GM19035 (cell line): ENCODE measurements at regions not wholly inside any gene's neighbourhood (a gene's known extent, or its start where the extent isn't known, plus 50 kb on each side); places are given as distances from the start of the nearest gene placed in this dataset.
"Not testable (repeated sequence)": the region's sequence is repeated elsewhere in the genome, so short reads cannot be mapped to it uniquely, and the experiment has no call there.

Experiments used
- ATAC-seq: cut with Tn5 transposase; IDR thresholded peaks from one replicate; pipeline ENCODE4 v1.9.1; 2021; ENCODE audit not compliant: unreplicated experiment

DNA sequence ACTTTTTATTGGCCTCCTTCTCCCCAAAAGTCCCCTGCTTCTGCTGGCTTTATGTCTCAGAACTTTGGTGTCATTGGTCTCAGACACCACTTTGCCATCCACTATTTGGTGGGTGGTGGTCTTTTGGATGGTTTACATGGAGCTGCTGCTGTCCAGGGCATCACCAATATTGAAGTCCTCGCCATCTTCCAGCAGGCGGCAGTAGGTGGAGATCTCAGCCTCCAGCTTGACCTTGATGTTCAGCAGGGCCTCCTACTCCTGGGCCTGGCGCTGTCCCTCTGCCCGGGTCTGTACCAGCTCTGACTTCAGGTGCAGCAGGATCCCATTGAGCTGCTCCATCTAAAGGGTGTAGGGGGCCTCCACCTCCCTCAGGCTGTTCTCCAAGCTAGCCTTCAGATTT lies 148.4 kb upstream of the FOXA2 start:
- ATAC-seq = no peak

DNA sequence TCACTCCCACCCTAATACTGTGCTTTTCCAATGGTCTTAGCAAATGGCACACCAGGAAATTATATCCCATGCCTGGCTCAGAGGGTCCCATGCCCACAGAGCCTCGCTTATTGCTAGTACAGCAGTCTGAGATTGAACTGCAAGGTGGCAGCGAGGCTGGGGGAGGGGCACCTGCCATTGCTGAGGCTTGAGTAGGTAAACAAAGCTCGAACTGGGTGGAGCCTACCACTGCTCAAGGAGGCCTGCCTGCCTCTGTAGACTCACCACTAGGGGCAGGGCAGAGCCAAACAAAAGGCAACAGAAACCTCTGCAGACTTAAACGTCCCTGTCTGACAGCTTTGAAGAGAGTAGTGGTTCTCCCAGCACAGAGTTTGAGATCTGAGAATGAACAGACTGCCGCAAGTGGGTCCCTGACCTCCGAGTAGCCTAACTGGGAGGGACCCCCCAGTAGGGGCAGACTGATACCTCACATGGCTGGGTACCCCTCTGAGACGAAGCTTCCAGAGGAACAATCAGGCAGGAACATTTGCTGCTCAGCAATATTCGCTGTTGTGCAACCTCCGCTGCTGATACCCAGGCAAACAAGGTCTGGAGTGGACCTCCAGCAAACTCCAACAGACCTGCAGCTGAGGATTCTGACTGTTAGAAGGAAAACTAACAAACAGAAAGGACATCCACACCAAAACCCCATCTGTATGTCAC lies 150.7 kb upstream of the FOXA2 start:
- ATAC-seq = not testable (repeated sequence)

DNA sequence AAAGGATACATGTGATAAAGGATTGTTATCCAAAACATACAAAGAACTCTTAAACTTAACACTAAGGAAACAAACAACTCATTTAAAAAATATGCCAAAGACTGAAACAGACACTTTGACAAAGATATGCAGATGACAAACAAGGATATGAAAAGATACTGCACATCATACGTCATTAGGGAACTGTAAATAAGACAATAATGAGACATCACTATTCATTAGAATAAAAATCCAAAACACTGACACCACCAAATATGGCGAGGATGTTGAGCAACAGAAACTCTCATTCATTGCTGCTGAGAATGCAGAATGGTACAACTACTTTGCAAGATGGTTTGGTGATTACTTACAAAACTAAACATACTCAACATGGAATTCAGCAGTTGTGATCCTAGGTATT lies 156.5 kb upstream of the FOXA2 start:
- no peak for ATAC-seq

DNA sequence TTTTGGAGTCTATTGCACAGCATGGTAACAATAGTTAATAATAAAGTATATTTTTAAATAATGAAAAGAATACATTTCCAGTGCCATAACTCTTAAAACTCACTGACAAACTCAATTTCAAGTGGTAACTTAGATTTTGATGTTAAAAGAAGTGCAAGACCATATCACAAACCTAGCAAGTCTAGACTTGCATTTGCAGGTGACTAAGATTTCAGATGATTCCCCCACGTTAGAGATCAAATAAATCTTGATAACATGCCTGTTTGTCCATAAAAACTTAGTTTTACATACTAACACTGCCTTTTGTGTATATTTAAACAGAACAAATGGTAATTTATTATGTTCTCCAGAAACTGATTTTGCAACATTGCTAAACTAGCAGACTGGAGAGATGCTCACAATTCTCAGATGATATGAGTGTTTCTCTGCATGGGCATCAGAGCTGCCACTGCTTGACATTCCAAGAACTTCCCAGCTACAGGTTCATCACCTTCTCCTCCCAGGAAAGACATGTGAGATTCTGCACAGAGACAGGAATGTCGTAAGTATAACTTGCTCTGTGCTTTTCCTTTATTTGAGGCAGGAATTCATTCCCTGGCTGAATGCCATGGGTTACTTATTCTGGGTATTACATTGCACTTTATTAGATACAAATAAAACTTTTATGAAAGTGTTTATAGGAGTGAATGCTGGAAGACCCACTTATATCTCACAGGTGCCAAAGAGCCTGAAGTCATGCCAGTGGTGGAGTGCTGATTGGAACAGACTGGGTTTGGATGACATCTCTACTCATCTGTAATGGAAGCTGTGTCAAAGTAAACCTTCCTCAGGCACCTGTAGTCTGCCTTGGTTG lies 160.2 kb upstream of the FOXA2 start:
- ATAC-seq = no peak

DNA sequence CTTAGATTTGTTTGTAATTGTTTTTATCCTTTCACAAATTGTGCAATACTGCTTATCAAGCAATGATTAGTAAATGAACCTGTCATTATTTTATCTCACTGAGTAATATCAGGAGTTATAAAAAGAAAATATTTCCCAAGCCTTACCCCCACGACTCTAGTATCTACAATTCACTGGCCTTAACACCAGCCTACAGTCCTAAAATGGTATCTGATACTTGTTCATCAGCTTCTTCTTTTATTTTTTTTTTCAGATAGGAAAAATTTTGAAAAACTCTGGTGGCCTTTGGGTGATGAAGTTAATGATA lies 160.8 kb upstream of the FOXA2 start:
- ATAC-seq = no peak

DNA sequence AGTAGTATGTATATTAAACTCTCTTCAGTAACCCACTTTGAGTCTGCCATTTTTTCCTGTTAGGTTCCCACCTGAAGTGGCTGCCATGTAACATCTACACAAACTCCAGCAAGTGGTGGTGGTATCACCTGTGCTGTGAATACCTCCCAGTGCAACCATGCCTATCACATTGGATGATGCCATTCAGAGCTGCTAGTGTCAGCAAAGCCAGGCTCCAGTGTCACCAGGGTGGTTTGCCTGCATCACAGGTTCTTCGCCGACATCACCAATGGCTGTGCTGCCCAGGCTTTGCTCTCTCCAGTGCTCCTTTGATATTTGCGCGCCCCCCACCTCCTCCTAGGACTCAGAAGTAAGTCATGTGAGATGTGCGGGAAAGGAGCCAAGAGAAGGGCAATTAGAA lies 162.6 kb upstream of the FOXA2 start:
- ATAC-seq = no peak

DNA sequence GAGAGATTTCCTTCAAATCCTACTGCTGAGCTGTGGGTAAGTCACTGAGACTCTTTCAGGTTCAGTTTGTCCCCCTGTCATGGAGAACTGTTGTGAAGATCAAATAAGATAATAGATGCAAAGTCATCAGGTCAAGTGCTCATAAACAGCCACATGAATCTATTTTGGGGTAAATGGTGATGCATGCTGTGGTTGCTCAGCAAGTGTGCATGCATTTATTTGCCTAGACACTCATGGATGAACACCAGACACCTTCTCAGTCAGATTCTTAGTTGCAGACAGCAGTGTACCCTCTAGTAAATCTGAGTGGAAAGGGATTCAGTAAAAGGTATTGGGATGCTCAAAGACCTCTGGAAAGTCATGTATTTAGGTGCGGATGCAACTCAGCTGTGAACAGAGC lies 168.0 kb upstream of the FOXA2 start:
- no peak for ATAC-seq

DNA sequence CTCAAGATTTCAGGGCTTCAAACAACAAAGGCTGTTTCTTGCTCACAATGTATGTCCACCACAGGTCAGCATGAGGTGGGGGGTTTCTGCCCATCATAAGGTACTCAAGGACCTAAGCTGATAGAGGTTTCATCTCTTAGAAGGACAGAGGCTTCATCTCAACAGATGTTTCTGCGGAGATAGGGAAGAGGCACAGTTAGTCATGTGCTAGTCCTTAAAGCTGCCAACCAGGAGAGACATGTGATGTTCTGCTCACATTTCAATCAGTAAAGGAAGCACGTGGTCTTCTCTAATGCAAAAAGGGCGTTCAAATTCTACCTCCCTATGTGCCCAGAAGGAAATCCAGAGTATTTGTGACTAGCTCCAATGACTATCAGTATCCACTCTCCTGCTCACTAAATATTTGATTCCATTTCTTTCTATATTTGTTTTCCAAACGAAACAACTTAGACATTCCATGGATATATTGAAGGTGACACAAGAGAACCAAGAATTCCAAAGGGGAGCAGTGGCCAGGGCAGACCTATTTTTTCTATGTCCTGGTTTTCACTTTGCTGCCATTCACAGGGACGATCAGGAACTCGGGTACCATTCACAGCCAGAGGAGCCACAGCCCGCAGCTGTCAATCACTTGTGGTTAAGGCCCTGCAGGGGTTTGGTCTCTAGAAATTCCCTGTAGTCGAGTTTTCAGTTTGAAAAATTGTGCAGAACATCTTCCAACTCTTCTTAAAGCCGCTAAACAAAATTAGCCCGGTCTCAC lies 173.2 kb upstream of the FOXA2 start:
- ATAC-seq = no peak

DNA sequence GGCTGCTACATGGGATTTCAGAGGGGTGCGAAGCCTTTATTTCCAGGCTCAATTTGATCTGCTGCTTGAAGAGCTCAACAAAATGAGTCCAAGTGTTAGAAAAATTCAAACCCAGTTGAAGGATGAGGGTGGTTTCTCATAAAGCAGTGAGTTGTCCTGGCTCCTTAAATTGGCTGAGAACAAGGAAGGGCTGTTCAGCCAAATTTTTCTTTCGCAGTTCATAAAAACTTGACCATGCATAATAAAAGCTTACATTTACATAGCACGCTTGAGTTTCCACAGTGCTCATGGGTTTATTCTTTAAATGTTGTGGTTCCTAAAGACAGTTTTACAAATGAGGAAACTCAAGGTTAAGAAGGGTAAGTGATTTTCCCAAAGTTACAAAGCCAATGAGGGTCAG lies 174.4 kb upstream of the FOXA2 start:
- no peak for ATAC-seq

DNA sequence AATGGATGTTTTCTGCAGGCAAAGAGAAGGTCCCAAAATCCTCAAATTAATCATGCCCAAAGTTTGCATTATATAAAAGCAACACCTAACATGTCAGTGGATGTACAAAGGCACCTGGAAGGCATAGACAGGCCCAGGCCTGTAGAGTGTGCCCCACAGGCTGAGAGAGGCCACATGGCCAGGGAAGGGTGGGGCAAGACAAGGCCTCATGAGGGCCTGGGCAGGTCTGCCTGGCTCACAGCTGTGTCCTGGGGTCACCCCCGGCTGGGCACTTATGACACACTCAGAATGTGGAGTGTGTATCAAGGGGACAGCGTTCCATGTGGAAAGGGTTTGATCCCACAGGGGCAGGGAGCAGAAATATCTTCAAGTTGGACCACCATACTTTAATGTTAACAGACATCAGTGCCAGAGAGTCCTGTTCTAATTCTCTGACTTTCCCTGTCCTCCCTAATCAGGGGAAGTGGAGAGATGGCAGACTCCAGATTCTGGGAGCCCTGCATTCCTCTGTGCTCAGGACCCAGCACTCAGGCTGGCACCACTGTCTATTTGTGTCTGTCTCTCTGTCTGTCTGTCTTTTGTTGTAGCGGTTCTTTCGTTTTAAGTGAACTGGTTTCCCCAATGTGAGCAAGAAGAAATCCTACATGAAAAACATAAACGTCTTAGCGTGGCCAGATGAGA lies 178.3 kb upstream of the FOXA2 start:
- no peak for ATAC-seq

DNA sequence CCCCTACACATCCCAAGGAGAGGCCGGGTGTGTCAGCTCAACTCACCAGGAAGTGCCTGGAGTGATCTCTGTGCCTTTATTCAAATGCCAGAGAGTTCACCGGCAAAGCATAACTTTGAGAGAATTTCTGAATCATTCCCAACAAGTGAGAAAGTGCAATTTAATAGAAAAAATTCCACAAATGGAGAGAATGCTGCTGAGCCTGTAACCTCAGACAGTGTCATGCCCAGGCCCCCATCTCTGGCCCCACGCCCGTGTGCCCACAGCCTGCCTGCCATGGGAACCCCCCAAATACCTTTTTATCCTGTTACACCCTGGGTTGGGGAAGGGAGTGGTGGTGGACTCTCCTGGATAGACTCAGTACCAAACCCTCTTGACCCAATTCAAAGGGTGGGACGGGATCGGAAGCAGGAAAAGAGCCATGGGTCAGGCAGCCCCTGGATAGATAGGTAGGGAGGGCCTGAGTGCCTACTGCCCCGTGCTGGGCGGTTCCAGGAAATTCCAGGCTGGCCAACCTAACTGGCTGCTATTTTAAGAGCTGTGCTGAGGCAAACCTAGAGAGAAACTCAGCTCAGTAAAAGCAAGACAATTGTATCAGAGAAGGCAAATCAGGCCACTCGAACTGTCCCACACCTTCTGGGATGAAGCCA lies 179.0 kb upstream of the FOXA2 start:
- no peak for ATAC-seq

DNA sequence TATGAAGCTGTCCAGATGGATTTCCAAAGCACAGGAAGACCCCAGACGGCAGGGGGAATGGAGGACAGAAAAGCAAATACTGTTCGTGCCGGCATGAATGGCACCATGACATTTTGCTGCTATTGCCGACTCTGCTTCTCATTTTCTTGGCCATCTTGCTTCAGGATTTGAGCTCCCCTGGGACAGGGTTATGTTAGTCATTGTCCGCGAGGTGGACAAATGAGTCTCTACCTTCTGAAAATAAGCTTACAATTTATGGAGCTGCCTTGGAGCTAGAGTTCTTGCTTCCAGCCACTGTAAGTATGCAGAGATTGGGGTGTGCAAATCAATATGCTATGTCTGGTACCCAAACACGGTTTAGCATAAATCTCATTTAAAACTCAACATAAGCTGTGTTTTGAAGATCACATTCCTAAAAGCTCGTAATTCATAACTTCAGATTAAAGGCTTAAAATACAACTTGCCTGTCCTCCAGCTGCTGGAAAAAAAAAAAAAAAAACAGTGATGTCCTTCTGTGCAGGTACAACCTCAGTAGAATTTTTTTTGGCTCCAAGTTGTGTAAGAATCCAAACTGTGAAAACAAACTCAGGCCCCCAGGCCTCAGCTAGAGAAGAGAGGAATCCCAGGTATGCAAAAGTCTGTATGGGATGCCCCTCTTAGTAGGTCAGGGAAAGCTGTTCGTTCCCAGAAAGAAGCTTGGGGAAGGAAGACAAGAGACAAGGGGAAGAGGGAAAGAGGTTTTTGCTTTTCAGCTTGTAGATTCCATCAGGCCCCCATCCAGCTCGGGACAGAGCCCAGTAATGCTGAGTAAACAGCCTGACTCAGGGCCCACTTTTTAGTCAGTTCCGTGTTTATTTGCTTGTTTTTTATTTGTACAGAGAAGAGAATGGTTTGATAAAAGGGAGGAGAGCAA lies 184.2 kb upstream of the FOXA2 start:
- no peak for ATAC-seq

DNA sequence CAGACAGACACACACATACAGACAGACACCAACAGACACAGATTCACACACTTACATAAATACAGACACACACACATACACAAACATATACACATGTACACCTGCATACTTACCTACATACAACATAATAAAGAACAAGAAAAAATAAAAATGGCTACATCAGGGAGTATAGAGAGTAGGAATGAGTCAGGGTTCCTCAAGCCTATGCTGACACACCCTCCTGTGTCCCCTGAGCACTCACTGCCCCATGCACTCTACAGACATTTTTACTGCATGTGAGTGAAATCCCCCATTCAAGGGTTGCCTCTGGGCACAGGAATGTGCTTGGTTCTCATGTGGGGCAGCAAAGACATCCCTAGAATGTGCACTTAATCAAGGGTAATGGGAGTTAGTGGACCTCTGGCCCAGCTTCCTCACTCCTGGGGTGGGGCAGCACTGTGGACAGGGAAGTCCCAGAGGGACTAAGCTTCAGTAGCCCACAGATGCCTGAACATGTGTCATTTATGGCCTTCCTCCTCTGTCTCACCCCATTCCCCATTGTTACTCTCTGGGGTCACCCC lies 185.9 kb upstream of the FOXA2 start:
- no peak for ATAC-seq

DNA sequence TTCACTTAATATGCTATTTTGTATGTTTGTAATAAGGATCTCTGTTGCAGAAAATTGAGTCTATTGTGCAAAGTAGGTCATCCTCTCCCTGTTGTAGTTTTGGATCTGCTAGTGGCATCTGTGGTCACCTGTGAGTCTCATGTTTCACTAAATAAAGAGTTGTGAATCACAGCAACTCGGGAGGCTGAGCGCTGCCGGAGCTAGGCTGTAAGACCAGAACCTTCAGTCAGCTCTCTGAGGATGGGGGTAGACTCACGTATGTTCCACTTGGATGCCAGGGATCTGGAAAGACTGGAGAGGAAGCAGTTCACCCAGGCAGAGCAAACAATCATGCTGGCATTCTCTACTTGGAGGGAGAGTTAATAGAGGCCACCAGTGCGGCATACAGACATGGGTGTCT lies 187.3 kb upstream of the FOXA2 start:
- no peak for ATAC-seq

DNA sequence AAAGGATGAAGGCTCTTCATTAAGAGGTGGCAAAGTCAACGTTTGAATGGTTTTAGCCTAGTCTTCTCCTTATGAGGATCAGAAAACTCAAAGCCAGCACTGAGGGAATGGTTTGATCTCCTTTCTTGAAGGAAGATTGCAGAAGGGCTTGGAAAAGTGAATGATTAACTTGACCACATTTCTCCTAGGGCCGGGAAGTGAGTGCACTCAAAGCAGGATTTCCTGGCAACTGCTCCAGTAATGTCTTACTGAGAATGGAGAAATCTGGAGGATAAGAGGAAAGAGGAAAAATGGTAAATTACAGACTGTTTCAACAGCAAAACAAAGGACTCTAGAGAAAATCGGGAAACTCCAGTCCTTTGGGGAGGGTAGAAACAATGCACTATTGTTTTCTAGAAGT lies 189.0 kb upstream of the FOXA2 start:
- no peak for ATAC-seq

DNA sequence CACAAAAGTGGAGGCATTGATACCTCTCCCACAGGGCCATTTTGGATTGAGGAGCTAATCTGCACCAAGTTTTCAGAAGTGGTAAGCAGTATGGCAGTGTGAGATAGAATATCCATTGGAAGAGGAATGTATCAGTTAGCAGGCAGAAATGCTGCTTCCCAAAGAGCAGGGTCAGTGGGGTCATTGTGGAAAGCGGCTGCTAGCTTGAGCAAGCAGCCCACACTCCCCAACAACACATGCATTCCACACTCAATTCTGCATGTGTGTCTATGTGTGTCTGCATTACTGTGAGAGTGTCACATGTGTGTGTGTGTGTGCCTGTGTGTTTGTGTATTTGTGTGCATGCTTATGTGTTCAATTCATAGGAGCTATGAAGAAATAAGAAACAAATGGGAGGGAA lies 190.9 kb upstream of the FOXA2 start:
- ATAC-seq = no peak

DNA sequence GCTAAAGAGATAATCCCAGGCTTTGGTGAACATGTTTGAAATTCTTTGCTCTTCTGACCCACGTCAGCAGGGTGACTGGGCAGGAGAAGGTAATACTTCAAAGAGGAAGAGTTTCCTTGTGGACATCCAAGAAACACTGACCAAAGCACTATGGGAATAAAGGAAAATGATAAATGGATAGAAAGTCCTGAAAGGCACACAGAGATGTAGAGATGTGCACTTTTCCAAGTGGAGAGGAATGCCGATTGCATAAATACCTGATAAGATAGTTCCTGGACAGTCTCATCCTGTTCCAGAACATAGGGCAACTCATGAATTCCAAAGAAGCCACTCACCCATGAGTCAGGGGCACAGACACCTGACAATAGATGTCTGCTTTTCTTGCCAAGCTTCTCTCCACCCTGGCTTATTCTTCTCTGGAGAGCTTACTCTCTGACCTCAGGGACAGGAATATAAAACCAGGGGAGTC lies 191.3 kb upstream of the FOXA2 start:
- ATAC-seq = no peak

DNA sequence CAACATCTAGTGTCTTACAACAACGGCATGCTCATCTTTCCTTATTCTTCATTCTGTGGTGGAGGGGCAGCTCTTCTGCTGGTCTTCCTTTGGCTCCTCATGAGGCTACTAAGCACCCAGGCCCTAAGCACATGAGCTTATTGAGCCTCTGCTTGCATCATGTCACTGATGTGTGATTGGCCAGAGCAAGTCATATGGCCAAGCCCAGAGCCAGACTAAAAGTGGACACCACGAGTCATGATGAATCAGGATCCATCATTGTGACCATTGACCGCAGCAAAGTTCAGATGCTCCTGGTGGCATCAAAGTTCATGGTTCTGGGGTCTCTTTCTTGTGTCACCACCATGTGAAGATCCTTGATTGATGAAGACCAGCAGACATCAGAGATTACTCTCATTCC lies 192.0 kb upstream of the FOXA2 start:
- ATAC-seq = no peak

DNA sequence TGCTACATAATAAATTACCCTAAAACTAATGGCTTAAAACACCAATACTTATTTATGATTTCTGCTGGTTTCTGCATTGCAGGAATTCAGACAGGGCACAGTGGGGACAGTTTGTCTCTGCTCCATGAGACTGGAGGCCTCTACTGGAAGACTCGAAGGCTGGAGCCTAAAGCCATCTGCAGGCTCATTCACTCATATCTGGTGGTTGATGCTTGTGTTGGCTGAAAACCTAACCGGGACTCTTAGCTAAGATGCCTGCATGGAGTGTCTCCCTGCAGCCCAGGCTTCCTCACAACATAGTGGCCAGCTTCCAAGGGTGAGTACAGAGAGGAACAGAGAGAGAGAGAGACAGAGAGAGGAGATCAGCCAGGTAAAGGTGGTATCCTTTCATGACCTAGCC lies 195.5 kb upstream of the FOXA2 start:
- ATAC-seq = no peak

DNA sequence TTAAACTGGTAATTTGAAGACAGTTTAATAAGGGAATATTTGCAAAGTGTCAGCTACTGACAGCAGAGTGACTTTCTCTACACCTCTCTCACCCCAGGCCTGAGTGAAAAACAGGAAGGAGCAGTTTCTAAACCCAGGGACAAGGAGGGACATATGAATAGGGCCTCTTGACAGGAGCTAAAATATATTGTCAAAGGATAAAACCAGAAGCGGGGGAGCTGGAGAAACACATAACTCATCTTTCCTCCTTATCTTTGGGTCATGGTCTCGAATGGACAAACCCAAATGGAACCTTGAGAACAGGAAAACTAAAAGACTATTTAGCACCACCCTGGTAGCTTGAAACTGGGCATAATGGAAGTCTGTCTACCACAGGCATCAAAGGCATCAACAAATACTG lies 197.5 kb upstream of the FOXA2 start:
- no peak for ATAC-seq
